Retinal pigment epithelial cell (primary cell): ENCODE measurements at regions not wholly inside any gene's neighbourhood (a gene's known extent, or its start where the extent isn't known, plus 50 kb on each side); places are given as distances from the start of the nearest gene placed in this dataset.

Experiments used
- DNase-seq: peaks from one replicate; pipeline ENCODE4 v3.0.0-alpha.2; 2010; ENCODE audit warnings: low read depth
- H3K4me3 ChIP-seq: 2 replicates; pipeline ENCODE4 v1.5.1; 2011; ENCODE audit warnings: mild to moderate bottlenecking, low read length, control low read depth, moderate library complexity
- CTCF ChIP-seq: conservative IDR thresholded peaks from 2 replicates; pipeline ENCODE4 v1.5.1; 2011; ENCODE audit warnings: low read depth, low read length, control low read depth, inconsistent platforms

GRCh38 chr11:43561832-43562231 is 118.7 kb upstream of the HSD17B12 start:
- no peak for DNase-seq
- H3K4me3 ChIP-seq: no peak overlapping the region
- TF ChIP-seq CTCF: no peak

GRCh38 chr11:43567396-43567975 is 113.1 kb upstream of the HSD17B12 start:
- DNase-seq: no peak
- H3K4me3 ChIP-seq: no peak overlapping the region
- TF ChIP-seq CTCF: peak; percentile 80

GRCh38 chr11:43573233-43573632 is 107.3 kb upstream of the HSD17B12 start:
- no peak overlapping the region for H3K4me3 ChIP-seq
- peak; percentile 77 for TF ChIP-seq CTCF
- no peak for DNase-seq

GRCh38 chr11:43573873-43574272 is 106.7 kb upstream of the HSD17B12 start:
- DNase-seq: no peak
- no peak for TF ChIP-seq CTCF
- H3K4me3 ChIP-seq: no peak overlapping the region

- no peak for DNase-seq
- no peak for TF ChIP-seq CTCF
- no peak overlapping the region for H3K4me3 ChIP-seq
Observed at GRCh38 chr11:43574411-43574810, 106.1 kb upstream of the HSD17B12 start.

GRCh38 chr11:43574949-43575912 is 105.3 kb upstream of the HSD17B12 start:
- DNase-seq: no peak
- peak overlapping the region; percentile 42 for H3K4me3 ChIP-seq
- no peak for TF ChIP-seq CTCF
